Esophagus squamous epithelium (tissue), 4 donors: ENCODE measurements at regions not wholly inside any gene's neighbourhood (a gene's known extent, or its start where the extent isn't known, plus 50 kb on each side); places are given as distances from the start of the nearest gene placed in this dataset.
"Not testable (repeated sequence)": the region's sequence is repeated elsewhere in the genome, so short reads cannot be mapped to it uniquely, and the experiment has no call there.

Source experiments
- CTCF ChIP-seq, 6 experiments: fragments of 450-650 bp in 4 of 6; fragments of 200-600 bp in 2 of 6; sonication (generic) in 2 of 6; IDR thresholded peaks; one replicate each; pipeline ENCODE4 v1.5.1; 2016 to 2019; ENCODE audit warnings: antibody characterized with exemption in 6 of 6, mild to moderate bottlenecking in 4 of 6, moderate library complexity in 4 of 6
- POLR2A ChIP-seq, 4 donors: fragments of 450-650 bp; IDR thresholded peaks; one replicate each; pipeline ENCODE4 v1.6.1; 2017; ENCODE audit warnings: antibody characterized with exemption in 4 of 4, mild to moderate bottlenecking in 4 of 4, moderate library complexity in 3 of 4

- TF ChIP-seq CTCF, POLR2A (IDR thresholded peaks at IDR 0.05): not testable (repeated sequence)
Measured at GRCh38 chr9:2279138-2279537, 264.0 kb downstream of the SMARCA2 start.
